A673 (cell line): ENCODE measurements at regions not wholly inside any gene's neighbourhood (a gene's known extent, or its start where the extent isn't known, plus 50 kb on each side); places are given as distances from the start of the nearest gene placed in this dataset.

ENCODE experiments used
- CTCF ChIP-seq: fragments of 300-800, 200-600 bp; sonication (generic); conservative IDR thresholded peaks from 2 replicates; pipeline ENCODE4 v1.5.1; 2017; ENCODE audit warnings: low read depth, mild to moderate bottlenecking, antibody characterized with exemption, low read length, moderate library complexity, mixed read lengths
- EZH2 ChIP-seq: fragments of 200-600 bp; sonication (generic); IDR thresholded peaks from 2 replicates; pipeline ENCODE4 v1.6.1; 2017; ENCODE audit warnings: borderline replicate concordance, low read depth, mild to moderate bottlenecking, mixed read lengths, antibody characterized with exemption, low read length; ENCODE audit not compliant: poor library complexity, severe bottlenecking

- TF ChIP-seq CTCF (no peak), EZH2 (no peak)
These were observed 278.2 kb upstream of the GATB start for GRCh38 chr4:152039023-152039481.
